Endothelial cell of umbilical vein (primary cell): ENCODE measurements at regions not wholly inside any gene's neighbourhood (a gene's known extent, or its start where the extent isn't known, plus 50 kb on each side); places are given as distances from the start of the nearest gene placed in this dataset.

Source experiments
- BruUV-seq: library from RNA; stranded (reverse); fragments of 400-500 nt; replicated peaks from 2 replicates; lab custom pipeline; 2021; lab: Mats Ljungman, UMichigan
- CTCF ChIA-PET: fragments of 300-600, 350-600 bp; sonication (Branson Sonifier 250); formaldehyde crosslinking; loops from one replicate; lab custom pipeline; 2021; ENCODE audit warnings: antibody characterized with exemption, inconsistent platforms; lab: Charles Lee
- POLR2A ChIA-PET: fragments of 300-600, 350-600 bp; sonication (Branson Sonifier 250); formaldehyde crosslinking; loops from one replicate; lab custom pipeline; 2021; ENCODE audit warnings: antibody characterized with exemption, inconsistent platforms; lab: Charles Lee
- DNase-seq: peaks from one replicate; pipeline ENCODE4 v3.0.0-alpha.2; 2011; ENCODE audit warnings: low read depth, low spot score
- FAIRE-seq: peaks from 2 replicates; lab custom pipeline; 2011; peaks lifted over from hg19 to GRCh38; lab: Jason Lieb, UNC
- H2AFZ ChIP-seq: 2 replicates; pipeline ENCODE4 v1.6.0; 2012; ENCODE audit warnings: low read depth, low read length, control low read depth, inconsistent platforms
- H3K27ac ChIP-seq: 2 replicates; pipeline ENCODE4 v1.5.1; 2011; ENCODE audit warnings: low read depth, mild to moderate bottlenecking, control low read depth, low read length, moderate library complexity; ENCODE audit not compliant: insufficient read depth
- H3K27me3 ChIP-seq, 2 experiments: 2 replicates each; pipeline versions ENCODE4 v1.6.0 to v1.6.1; 2011; ENCODE audit warnings: low read length in 2 of 2, mixed read lengths in 1 of 2; ENCODE audit not compliant: control insufficient read depth in 2 of 2, insufficient read depth in 2 of 2
- H3K36me3 ChIP-seq, 2 experiments: 2 replicates in 1 of 2; 3 replicates in 1 of 2; pipeline ENCODE4 v1.5.1; 2011; ENCODE audit warnings: low read length in 2 of 2, mild to moderate bottlenecking in 1 of 2, moderate library complexity in 1 of 2; ENCODE audit not compliant: control insufficient read depth in 2 of 2, insufficient read depth in 2 of 2; ENCODE audit errors: extremely low read depth in 1 of 2
- H3K4me1 ChIP-seq: 3 replicates; pipeline ENCODE4 v1.5.1; 2011; ENCODE audit warnings: mild to moderate bottlenecking, low read length; ENCODE audit not compliant: control insufficient read depth, insufficient read depth; ENCODE audit errors: extremely low read depth
- H3K4me2 ChIP-seq: 2 replicates; pipeline ENCODE4 v1.6.1; 2011; ENCODE audit warnings: low read length, control low read depth, mixed read lengths; ENCODE audit not compliant: insufficient read depth
- H3K4me3 ChIP-seq, 3 experiments: fragments of 200-600 bp in 1 of 3; sonication (generic), shearing (Covaris generic) in 1 of 3; replicated peaks in 1 of 3; 2 replicates each; pipeline ENCODE4 v1.5.1; 2011 to 2016; ENCODE audit warnings: control low read depth in 3 of 3, low read length in 3 of 3, mild to moderate bottlenecking in 2 of 3, inconsistent platforms in 1 of 3, low read depth in 1 of 3, moderate library complexity in 1 of 3; ENCODE audit not compliant: insufficient read depth in 1 of 3
- H3K79me2 ChIP-seq: 2 replicates; pipeline ENCODE4 v1.6.0; 2012; ENCODE audit warnings: low read length, inconsistent platforms; ENCODE audit not compliant: control insufficient read depth, insufficient read depth
- H3K9ac ChIP-seq: replicated peaks from 2 replicates; pipeline ENCODE3; 2011; ENCODE audit warnings: low read length, control low read depth; ENCODE audit not compliant: insufficient read depth; ENCODE audit errors: extremely low read depth
- H3K9me1 ChIP-seq: replicated peaks from 3 replicates; pipeline ENCODE4 v1.6.0; 2011; ENCODE audit warnings: mild to moderate bottlenecking, low read length; ENCODE audit not compliant: control insufficient read depth, insufficient read depth; ENCODE audit errors: extremely low read depth
- H3K9me3 ChIP-seq: replicated peaks from 2 replicates; pipeline ENCODE4 v1.5.1; 2012; ENCODE audit warnings: low read length, inconsistent platforms; ENCODE audit not compliant: control insufficient read depth, insufficient read depth
- H4K20me1 ChIP-seq: replicated peaks from 2 replicates; pipeline ENCODE3; 2011; ENCODE audit warnings: mild to moderate bottlenecking, low read length; ENCODE audit not compliant: control insufficient read depth, insufficient read depth; ENCODE audit errors: extremely low read depth
- EZH2 ChIP-seq: IDR thresholded peaks from 2 replicates; pipeline ENCODE4 v1.6.1; 2012; ENCODE audit warnings: borderline replicate concordance, low read depth, mild to moderate bottlenecking, moderate library complexity, low read length, inconsistent platforms; ENCODE audit not compliant: severe bottlenecking
- FOS ChIP-seq: IDR thresholded peaks from 2 replicates; pipeline ENCODE4 v1.6.1; 2011; ENCODE audit warnings: mild to moderate bottlenecking, low read length, moderate library complexity, borderline replicate concordance; ENCODE audit not compliant: insufficient read depth
- GATA2 ChIP-seq: IDR thresholded peaks from 2 replicates; pipeline ENCODE4 v1.7.0; 2011; ENCODE audit warnings: low read depth, mild to moderate bottlenecking, moderate library complexity, mixed read lengths, low read length; ENCODE audit not compliant: insufficient read length, insufficient read depth
- JUN ChIP-seq: IDR thresholded peaks from 2 replicates; pipeline ENCODE4 v1.6.1; 2011; ENCODE audit warnings: borderline replicate concordance, low read depth; ENCODE audit not compliant: insufficient read length, insufficient read depth
- MYC ChIP-seq: IDR thresholded peaks from one replicate; pipeline ENCODE4 v1.6.1; 2011; ENCODE audit warnings: mild to moderate bottlenecking, low read depth, low read length
- POLR2A ChIP-seq: IDR thresholded peaks from 2 replicates; pipeline ENCODE4 v1.6.1; 2012; ENCODE audit warnings: low read depth, mild to moderate bottlenecking, control low read depth, low read length
- POLR2AphosphoS5 ChIP-seq: IDR thresholded peaks from 2 replicates; pipeline ENCODE4 v1.6.1; 2012; ENCODE audit warnings: low read depth, mild to moderate bottlenecking, control low read depth, low read length, moderate library complexity; ENCODE audit not compliant: insufficient read depth
- dilution Hi-C: fragments of 300-500 bp; cut with MboI; formaldehyde crosslinking; loops from one replicate; pipeline ENCODE4 v1.15.0; 2019; ENCODE audit warnings: low sequenced_read_pairs; ENCODE audit not compliant: extremely low pct_ligation_motif_present
- intact Hi-C: fragments of 100-400 bp; cut with micrococcal nuclease; formaldehyde crosslinking; loops from one replicate; pipeline ENCODE4 v1.10.0; 2022
- TF ChIP-seq, protein P1 (sequence below), 2 donors: IDR thresholded peaks; 1 replicate in 1 of 2; 2 replicates in 1 of 2; pipeline ENCODE4 v1.5.1; 2011; ENCODE audit warnings: low read length in 2 of 2, mild to moderate bottlenecking in 2 of 2, moderate library complexity in 2 of 2, control low read depth in 1 of 2, inconsistent platforms in 1 of 2, low read depth in 1 of 2; ENCODE audit not compliant: insufficient read depth in 1 of 2; ENCODE audit errors: extremely low read depth in 1 of 2
- TF ChIP-seq, protein P2 (sequence below): IDR thresholded peaks from 2 replicates; pipeline ENCODE4 v1.6.1; 2011; ENCODE audit not compliant: insufficient read depth, insufficient read length

DNA sequence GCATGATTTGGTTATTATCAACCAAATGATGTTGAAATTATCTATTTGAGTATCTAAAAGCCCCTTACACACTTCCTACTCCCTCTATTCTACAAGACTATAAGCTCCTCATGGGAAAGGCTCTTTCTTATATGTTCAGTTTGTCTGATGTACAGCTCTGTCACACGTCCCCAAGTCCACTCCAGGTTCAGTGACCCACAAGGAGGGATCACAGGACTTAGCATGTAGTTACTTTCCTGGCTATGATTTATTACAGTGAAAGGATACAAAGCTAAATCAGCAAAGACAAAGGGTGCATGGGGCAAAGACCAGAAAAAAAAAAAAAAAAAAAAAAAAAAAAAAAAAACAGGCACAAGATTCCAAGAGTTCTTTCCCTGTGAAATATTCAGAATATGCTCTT is 125.6 kb upstream of the TMEM106B start:
- no peak overlapping the region for H3K4me2 ChIP-seq
- no peaks in the 10 kb centered on the region for H4K20me1 ChIP-seq
- no TSS peak for BruUV-seq
- no peak for DNase-seq
- no peaks in the 10 kb centered on the region for H3K9me3 ChIP-seq
- H3K27me3 ChIP-seq = no peaks in the 10 kb centered on the region
- H3K9me1 ChIP-seq = no peaks in the 10 kb centered on the region
- H3K4me3 ChIP-seq = no peak overlapping the region
- no peak for FAIRE-seq
- no peaks in the 10 kb centered on the region for H3K79me2 ChIP-seq
- no peak overlapping the region for H3K9ac ChIP-seq
- ChIA-PET POLR2A (no interaction called here), CTCF (interaction anchor here (1.3 to 1.4 kb wide), 3 partner anchors 23 to 249 kb away, joined by 3 read pairs; no protein-coding TSS in a partner anchor)
- no peaks in the 10 kb centered on the region for H3K36me3 ChIP-seq
- intact Hi-C loops = no loop called here
- H3K27ac ChIP-seq = no peak overlapping the region
- no peak overlapping the region for H2AFZ ChIP-seq
- dilution Hi-C loops = no loop called here
- TF ChIP-seq, protein P1, sequence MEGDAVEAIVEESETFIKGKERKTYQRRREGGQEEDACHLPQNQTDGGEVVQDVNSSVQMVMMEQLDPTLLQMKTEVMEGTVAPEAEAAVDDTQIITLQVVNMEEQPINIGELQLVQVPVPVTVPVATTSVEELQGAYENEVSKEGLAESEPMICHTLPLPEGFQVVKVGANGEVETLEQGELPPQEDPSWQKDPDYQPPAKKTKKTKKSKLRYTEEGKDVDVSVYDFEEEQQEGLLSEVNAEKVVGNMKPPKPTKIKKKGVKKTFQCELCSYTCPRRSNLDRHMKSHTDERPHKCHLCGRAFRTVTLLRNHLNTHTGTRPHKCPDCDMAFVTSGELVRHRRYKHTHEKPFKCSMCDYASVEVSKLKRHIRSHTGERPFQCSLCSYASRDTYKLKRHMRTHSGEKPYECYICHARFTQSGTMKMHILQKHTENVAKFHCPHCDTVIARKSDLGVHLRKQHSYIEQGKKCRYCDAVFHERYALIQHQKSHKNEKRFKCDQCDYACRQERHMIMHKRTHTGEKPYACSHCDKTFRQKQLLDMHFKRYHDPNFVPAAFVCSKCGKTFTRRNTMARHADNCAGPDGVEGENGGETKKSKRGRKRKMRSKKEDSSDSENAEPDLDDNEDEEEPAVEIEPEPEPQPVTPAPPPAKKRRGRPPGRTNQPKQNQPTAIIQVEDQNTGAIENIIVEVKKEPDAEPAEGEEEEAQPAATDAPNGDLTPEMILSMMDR (IDR thresholded peaks at IDR 0.05; ENCODE audit: extremely low read depth in 1 of 2, insufficient read depth in 1 of 2, low read depth in 1 of 2, low read length in 2 of 2) = no peak
- TF ChIP-seq POLR2A (no peak), FOS (no peak), GATA2 (no peak), MYC (no peak), EZH2 (no peak), JUN (no peak), POLR2AphosphoS5 (no peak)
- TF ChIP-seq, protein P2, sequence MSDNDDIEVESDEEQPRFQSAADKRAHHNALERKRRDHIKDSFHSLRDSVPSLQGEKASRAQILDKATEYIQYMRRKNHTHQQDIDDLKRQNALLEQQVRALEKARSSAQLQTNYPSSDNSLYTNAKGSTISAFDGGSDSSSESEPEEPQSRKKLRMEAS = no peak
- no peaks in the 10 kb centered on the region for H3K4me1 ChIP-seq
